B cell (primary cell): ENCODE measurements at regions not wholly inside any gene's neighbourhood (a gene's known extent, or its start where the extent isn't known, plus 50 kb on each side); places are given as distances from the start of the nearest gene placed in this dataset.

Experiments used
- ATAC-seq: fragments of 200-7000 bp; cut with Tn5 transposase; one replicate; pipeline ENCODE4 v1.10.0; 2021; ENCODE audit warnings: low read depth, mild to moderate bottlenecking, moderate number of reproducible peaks, moderate library complexity
- CTCF ChIA-PET: fragments of 350-600 bp; sonication (Branson Sonifier 250); formaldehyde crosslinking; loops from one replicate; lab custom pipeline; 2021; ENCODE audit warnings: antibody characterized with exemption, inconsistent platforms; lab: Charles Lee
- POLR2A ChIA-PET: fragments of 350-600 bp; sonication (Branson Sonifier 250); formaldehyde crosslinking; loops from one replicate; lab custom pipeline; 2021; ENCODE audit warnings: antibody characterized with exemption; lab: Charles Lee
- DNase-seq: peaks from one replicate; pipeline ENCODE4 v3.0.0; 2013
- H2AFZ ChIP-seq: 2 replicates; pipeline ENCODE4 v1.6.1; 2012; ENCODE audit warnings: mild to moderate bottlenecking, low read depth, low read length; ENCODE audit not compliant: insufficient read depth, poor library complexity, severe bottlenecking
- H3K27ac ChIP-seq, 2 donors: 1 replicate in 1 of 2; 2 replicates in 1 of 2; pipeline ENCODE4 v1.5.1; 2012 to 2013; ENCODE audit warnings: low read length in 2 of 2, mild to moderate bottlenecking in 2 of 2, moderate library complexity in 1 of 2
- H3K27me3 ChIP-seq, 4 experiments: fragments of 200-600 bp in 1 of 4; sonication (generic) in 1 of 4; replicated peaks in 1 of 4; 1 replicate in 2 of 4; 2 replicates in 2 of 4; pipeline versions ENCODE4 v1.6.1 to v1.7.0; 2013 to 2016; ENCODE audit warnings: low read length in 3 of 4, mild to moderate bottlenecking in 2 of 4, mixed read lengths in 1 of 4, moderate library complexity in 1 of 4; ENCODE audit not compliant: insufficient read depth in 4 of 4, control insufficient read depth in 3 of 4; ENCODE audit errors: control extremely low read depth in 1 of 4
- H3K36me3 ChIP-seq, 2 experiments: replicated peaks in 1 of 2; 1 replicate in 1 of 2; 2 replicates in 1 of 2; pipeline versions ENCODE4 v1.6.1 to v1.7.1; 2013; ENCODE audit warnings: low read length in 1 of 2; ENCODE audit not compliant: insufficient read depth in 2 of 2, control insufficient read depth in 1 of 2; ENCODE audit errors: control extremely low read depth in 1 of 2, extremely low read depth in 1 of 2
- H3K4me1 ChIP-seq, 2 donors: fragments of 200-600 bp in 1 of 2; sonication (generic) in 1 of 2; 1 replicate in 1 of 2; 2 replicates in 1 of 2; pipeline versions ENCODE4 v1.5.1 to v1.6.1; 2013 to 2017; ENCODE audit warnings: low read length in 2 of 2; ENCODE audit not compliant: control insufficient read depth in 2 of 2, insufficient read depth in 2 of 2
- H3K4me2 ChIP-seq: replicated peaks from 2 replicates; pipeline ENCODE3; 2012; ENCODE audit warnings: mild to moderate bottlenecking, low read depth, low read length; ENCODE audit not compliant: poor library complexity, severe bottlenecking
- H3K4me3 ChIP-seq, 5 experiments: fragments of 200-600 bp in 1 of 5; sonication (generic) in 1 of 5; 1 replicate in 3 of 5; 2 replicates in 2 of 5; pipeline versions ENCODE4 v1.5.1 to v1.7.0; 2011 to 2016; ENCODE audit warnings: low read length in 4 of 5, mild to moderate bottlenecking in 4 of 5, low read depth in 2 of 5, control low read depth in 1 of 5, moderate library complexity in 1 of 5; ENCODE audit not compliant: insufficient read depth in 1 of 5; ENCODE audit errors: control extremely low read depth in 1 of 5, extremely low read depth in 1 of 5
- H3K79me2 ChIP-seq: fragments of 200-600 bp; sonication (generic); one replicate; pipeline ENCODE4 v1.6.0; 2016; ENCODE audit warnings: low read length; ENCODE audit not compliant: control insufficient read depth, insufficient read depth
- H3K9ac ChIP-seq: fragments of 200-600 bp; sonication (generic); 2 replicates; pipeline ENCODE4 v1.6.1; 2017; ENCODE audit warnings: mild to moderate bottlenecking, low read length, moderate library complexity
- H3K9me3 ChIP-seq, 3 donors: one replicate each; pipeline versions ENCODE4 v1.6.1 to v1.7.1; 2013; ENCODE audit warnings: low read length in 2 of 3; ENCODE audit not compliant: control insufficient read depth in 2 of 3, insufficient read depth in 1 of 3; ENCODE audit errors: control extremely low read depth in 1 of 3
- H4K20me1 ChIP-seq: 2 replicates; pipeline ENCODE4 v1.6.0; 2012; ENCODE audit warnings: mild to moderate bottlenecking, low read length; ENCODE audit not compliant: insufficient read depth, control insufficient read depth, poor library complexity, severe bottlenecking
- H3K27ac Mint-ChIP-seq: one replicate; pipeline ENCODE4 v1.8.0; 2021; ENCODE audit warnings: mixed read lengths
- H3K27me3 Mint-ChIP-seq: one replicate; pipeline ENCODE4 v1.8.0; 2021; ENCODE audit warnings: mixed read lengths
- H3K4me1 Mint-ChIP-seq: one replicate; pipeline ENCODE4 v1.8.0; 2021; ENCODE audit warnings: mixed read lengths
- H3K4me3 Mint-ChIP-seq: one replicate; pipeline ENCODE4 v1.8.0; 2021; ENCODE audit warnings: mixed read lengths
- H3K9me3 Mint-ChIP-seq: one replicate; pipeline ENCODE4 v1.8.0; 2022; ENCODE audit warnings: mixed read lengths; ENCODE audit not compliant: insufficient read depth
- CTCF ChIP-seq: fragments of 200-600 bp; IDR thresholded peaks from one replicate; pipeline ENCODE4 v1.8.0; 2022; ENCODE audit warnings: antibody characterized with exemption, mild to moderate bottlenecking
- EZH2 ChIP-seq: IDR thresholded peaks from 2 replicates; pipeline ENCODE4 v1.6.1; 2012; ENCODE audit warnings: borderline replicate concordance, low read depth, mild to moderate bottlenecking, moderate library complexity, low read length; ENCODE audit not compliant: insufficient read depth, poor library complexity, severe bottlenecking
- WGBS: methylation state at CpG from one replicate; pipeline ENCODE4 v1.1.5; 2013; ENCODE audit warnings: missing lambda C conversion rate; ENCODE audit not compliant: insufficient coverage; 5-methylcytosine and 5-hydroxymethylcytosine counted together
- intact Hi-C: fragments of 100-400 bp; cut with micrococcal nuclease; formaldehyde crosslinking; loops from one replicate; pipeline ENCODE4 v1.10.0; 2022

- TF ChIP-seq EZH2 (no peak), CTCF (no peak)
- peaks cover 2% of the 10 kb centered on the region for H3K9me3 Mint-ChIP-seq
- whole genome bisulfite sequencing = 72% methylated on average over 7 of the region's 8 CpGs
- H3K4me3 ChIP-seq = no peak overlapping the region
- peaks cover 3% of the 10 kb centered on the region for H3K27me3 Mint-ChIP-seq
- H3K27ac Mint-ChIP-seq = no peak overlapping the region
- no peak overlapping the region for H3K9ac ChIP-seq
- CTCF ChIA-PET = no interaction called here
- H3K4me1 Mint-ChIP-seq = no peaks in the 10 kb centered on the region
- intact Hi-C loops = no loop called here
- H2AFZ ChIP-seq = no peak overlapping the region
- H4K20me1 ChIP-seq = no peaks in the 10 kb centered on the region
- ATAC-seq (no peak), DNase-seq (no peak)
- H3K36me3 ChIP-seq = no peaks in the 10 kb centered on the region
- POLR2A ChIA-PET = no interaction called here
- H3K9me3 ChIP-seq = peaks cover 0 to 11% (median 0%) of the 10 kb centered on the region in 3 donors
- no peaks in the 10 kb centered on the region for H3K79me2 ChIP-seq
- no peaks in the 10 kb centered on the region for H3K4me1 ChIP-seq
- no peak overlapping the region for H3K4me2 ChIP-seq
- no peak overlapping the region for H3K27ac ChIP-seq
- H3K4me3 Mint-ChIP-seq = no peak overlapping the region
- no peaks in the 10 kb centered on the region for H3K27me3 ChIP-seq
Measured at GRCh38 chr20:60490217-60491050, 532.2 kb downstream of the CDH26 start.

DNA sequence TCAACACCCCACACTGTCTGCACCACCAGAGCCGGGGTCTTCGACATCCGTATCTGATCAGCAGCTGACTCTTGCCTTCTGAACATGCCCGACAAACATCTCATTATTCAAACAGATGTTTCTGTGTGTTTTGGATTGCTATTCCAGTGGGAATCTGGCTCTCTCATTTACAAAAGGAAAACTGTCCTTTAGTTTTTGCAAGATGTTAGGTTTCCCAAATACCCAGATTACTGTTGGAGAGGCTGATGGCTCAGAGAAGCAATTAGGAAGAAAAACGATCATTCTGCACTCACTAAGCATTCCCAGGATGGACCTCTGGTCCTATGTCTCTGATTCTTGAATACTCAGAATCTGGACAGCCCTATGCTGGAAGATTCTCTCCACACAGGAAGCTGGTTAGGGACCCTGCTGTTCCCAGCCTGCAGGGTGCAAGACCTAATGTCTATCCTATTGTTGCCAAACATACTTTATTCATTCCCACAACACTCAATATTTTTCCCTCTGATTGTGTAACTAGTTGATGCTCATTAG lies 532.9 kb downstream of the CDH26 start:
- no peak overlapping the region for H3K4me3 Mint-ChIP-seq
- no peak overlapping the region for H3K27ac Mint-ChIP-seq
- Histone ChIP-seq H3K4me1 (no peaks in the 10 kb centered on the region), H3K36me3 (no peaks in the 10 kb centered on the region), H2AFZ (no peak overlapping the region), H3K27ac (no peak overlapping the region), H3K9ac (no peak overlapping the region), H3K79me2 (no peaks in the 10 kb centered on the region), H3K27me3 (no peaks in the 10 kb centered on the region), H3K9me3 (peaks cover 0 to 11% (median 0%) of the 10 kb centered on the region in 3 donors), H3K4me3 (no peak overlapping the region), H3K4me2 (no peak overlapping the region), H4K20me1 (no peaks in the 10 kb centered on the region)
- WGBS = 56% methylated on average over 1 of the region's 5 CpGs
- H3K9me3 Mint-ChIP-seq = no peaks in the 10 kb centered on the region
- no peaks in the 10 kb centered on the region for H3K4me1 Mint-ChIP-seq
- intact Hi-C loops = no loop called here
- ChIA-PET CTCF (no interaction called here), POLR2A (no interaction called here)
- no peak for DNase-seq
- ATAC-seq = no peak
- TF ChIP-seq CTCF (no peak), EZH2 (no peak)
- H3K27me3 Mint-ChIP-seq = no peaks in the 10 kb centered on the region
